HG03097 (cell line): ENCODE measurements at regions not wholly inside any gene's neighbourhood (a gene's known extent, or its start where the extent isn't known, plus 50 kb on each side); places are given as distances from the start of the nearest gene placed in this dataset.

Experiments used
- ATAC-seq: cut with Tn5 transposase; IDR thresholded peaks from one replicate; pipeline ENCODE4 v1.9.1; 2021; ENCODE audit not compliant: unreplicated experiment, low FRiP score

DNA sequence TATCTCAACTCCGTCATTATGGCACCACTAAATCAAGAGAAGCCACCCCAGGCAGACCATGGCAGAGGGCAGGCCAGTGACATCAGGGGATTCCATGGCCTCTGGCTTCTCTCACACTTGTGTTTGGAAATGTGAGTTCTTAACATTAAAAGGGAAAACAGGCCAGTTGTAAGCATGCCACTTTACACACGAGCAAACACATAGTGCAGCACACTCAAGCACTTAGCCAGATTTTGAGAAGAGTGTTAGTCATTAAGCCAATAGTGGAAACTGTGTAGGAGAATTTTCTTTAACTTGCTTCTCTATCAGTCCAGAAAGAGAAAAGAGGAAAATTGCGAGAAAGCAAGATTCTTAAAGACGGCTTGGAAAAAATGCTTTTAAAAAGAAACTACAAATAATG, 401.5 kb downstream of the TDRD3 start:
- ATAC-seq, result no peak

DNA sequence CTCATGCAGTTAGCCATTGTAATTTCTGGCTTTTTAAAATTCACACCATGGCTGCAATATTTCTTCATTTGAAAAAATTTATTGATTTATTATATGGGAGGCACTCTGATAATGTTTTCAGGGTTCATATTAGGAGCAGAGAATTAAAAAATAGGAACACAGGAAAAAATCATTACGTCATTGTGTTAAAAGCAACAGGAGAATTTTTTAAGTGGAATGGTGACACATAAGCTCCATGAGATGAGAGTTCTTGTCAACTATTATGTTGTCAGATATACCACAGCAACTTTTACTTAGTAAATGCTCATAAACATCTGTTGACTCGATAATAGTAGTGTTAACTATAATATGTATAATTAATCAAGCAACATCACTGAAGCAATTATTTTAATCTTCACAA, 400.1 kb downstream of the TDRD3 start:
- ATAC-seq, result no peak

DNA sequence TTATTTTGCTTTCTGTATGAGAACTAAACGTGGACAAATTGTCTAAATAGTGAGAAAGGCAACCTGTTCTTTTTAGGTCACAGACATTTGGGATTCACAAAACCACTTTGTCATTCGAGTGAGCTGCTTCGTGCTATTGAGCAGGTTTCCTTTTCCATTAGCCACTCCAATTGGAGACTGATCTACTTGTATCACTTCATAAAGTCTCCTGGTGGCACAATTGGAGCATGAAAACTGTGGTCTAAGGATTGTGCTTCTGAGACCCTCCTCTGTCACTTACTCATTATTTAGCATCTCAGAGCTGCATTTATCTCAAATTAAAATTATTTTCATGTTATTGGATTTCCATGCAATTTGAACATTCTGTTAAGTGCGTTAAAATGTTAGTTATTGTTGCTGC, 397.7 kb downstream of the TDRD3 start:
- ATAC-seq, result no peak

DNA sequence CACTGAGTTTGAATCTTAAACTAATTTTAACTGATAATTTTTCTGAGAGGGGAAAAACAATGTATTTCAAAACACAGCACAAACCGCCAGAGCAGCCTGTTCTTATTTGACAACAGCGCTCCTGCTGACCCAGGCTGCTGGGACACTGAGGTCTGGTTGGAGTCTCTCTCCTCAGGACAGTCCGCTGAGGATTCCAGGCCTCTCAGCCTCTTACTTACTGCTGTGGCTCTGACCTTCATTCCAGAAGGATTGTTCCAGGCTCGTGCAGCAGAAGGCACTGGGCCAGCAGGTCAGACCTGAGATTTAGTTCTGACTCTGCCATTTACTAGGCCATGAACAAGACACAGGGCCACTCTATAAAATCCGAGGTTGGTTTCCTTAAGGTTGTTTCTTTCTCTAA, 393.6 kb downstream of the TDRD3 start:
- no peak for ATAC-seq

DNA sequence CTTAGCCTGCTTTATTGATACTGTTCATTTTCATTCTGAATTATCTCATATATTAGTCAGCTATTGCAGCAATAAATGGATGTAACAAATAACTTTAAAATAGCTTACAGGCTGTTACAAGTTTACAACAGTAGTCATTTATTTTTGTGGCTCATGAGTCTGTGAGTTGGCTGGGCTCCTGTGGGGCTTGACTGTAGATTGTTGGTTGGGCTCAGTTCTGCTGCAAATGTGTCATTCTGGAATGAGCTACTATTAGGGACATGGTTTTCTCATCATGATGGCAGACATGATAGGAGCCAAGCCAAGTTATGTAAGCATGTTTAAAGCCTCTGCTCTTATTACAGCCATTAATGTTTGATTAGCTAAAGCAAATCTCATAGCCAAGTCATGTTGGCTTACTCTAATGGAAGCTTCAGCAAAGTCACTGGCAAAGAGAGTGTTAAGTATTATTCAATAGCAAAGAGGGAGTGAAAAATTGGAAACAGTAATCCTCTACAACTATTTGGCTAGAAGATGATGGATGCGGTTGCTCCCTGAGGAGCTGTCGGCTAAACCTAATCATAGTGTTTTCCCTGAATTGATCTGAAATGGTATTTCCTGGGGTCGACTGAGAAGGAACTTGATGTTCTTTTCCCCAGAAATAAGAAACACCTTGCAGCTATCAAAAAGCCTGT, 391.3 kb downstream of the TDRD3 start:
- no peak for ATAC-seq

DNA sequence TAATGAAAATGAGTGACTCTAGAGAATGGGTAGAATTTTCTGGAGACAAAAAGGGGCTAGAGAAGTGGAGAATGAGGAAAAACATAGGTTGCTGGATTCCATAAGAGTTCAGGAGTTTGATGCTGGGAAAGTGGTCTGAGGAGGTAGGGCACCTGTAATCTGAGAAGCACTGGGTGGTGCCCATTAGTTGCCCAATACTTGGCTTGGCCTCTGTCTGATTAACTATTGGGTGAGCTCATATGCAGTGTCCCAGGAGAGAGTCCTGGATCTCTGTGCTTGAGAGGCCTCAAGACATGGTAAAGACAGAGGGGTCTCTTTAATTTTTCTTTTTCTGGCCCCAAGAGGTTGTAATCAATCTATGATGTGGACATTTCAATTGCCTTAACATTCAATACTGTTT, 390.1 kb downstream of the TDRD3 start:
- ATAC-seq, result no peak

DNA sequence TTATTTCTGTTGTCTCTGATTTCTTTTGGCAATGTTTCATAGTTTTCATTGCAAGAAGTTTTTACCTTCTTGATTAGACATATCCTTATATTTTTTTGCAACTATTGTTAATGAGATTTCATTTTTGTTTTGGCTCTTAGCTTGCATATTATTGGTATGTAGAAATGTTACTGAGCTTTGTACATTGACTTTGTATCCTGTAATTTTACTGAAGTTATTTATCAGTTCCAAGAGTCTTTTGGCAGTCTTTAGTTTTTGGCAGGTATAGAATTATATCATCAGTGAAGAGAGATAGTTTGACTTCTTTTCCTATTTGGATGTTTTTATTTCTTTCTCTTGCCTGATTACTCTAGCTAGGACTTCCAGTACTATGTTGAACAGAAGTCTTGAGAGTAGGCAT, 375.7 kb downstream of the TDRD3 start:
- ATAC-seq, result no peak

DNA sequence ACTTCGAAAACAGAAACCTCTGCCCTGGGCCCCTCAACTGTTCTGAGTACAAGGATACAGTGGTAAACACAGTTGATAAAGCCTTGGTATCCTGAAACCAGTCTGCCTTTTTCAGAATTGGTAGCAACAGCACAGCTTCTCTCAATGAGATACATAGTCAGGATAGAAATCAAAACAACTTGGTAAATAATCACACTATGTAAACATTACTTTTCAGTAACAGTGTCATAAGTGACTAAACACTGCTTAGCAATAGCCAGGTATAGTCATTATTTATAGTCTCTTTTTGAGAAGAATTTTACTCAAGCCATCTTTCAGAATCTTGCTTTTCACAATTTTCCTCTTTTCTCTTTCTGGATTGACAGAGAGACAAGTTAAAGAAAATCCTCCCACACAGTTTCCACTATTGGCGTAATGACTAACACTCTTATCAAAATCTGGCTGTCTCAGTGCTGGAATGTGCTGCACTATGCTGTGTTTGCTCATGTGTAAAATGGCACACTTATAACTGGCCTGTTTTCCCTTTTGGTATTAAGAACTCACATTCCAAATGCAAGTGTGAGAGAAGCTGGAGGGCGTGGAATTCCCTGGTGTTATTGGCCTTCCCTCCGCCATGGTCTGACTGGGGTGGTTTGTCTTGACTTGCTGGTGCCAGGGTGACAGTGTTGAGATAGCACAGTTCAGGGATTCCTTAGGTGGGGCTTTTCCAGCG, 368.8 kb downstream of the TDRD3 start:
- ATAC-seq, result no peak

DNA sequence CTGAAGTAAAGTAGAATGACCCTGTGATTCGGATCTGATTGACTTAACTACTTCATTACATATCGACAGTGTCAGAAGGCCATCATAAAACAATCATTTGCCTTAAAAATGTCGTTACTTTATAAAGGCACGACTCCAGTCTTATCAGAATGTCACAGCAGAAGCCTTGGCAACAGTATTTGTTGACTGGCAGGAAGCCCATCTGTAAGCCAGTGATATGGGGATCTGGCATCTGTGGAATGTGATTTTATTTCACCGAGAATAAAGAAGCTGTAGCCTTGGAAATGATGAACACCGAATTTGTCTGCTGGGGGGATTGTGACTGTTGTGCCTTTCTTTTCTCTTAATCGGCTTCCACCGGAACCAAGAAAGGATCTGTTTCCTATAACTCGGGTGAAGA, 362.5 kb downstream of the TDRD3 start:
- ATAC-seq, result no peak

DNA sequence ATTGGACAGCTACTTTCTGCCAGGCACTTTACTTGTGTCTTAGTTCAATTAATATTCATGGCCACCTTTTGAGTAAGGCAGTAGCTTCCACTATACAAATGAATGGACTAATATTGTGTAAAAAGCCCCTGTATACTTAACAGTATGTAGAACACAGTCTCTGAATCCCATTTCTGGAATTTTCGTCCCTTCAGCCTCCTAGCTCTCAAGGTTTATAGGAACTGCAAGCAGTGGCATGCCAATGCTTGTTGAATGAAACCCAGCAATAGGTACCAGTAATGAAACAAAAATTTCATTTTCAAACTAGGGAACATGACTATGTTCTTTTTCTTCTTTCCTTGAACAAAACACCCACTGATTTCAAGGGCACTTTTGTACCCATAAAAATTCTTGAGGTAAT, 361.6 kb downstream of the TDRD3 start:
- no peak for ATAC-seq

- no peak for ATAC-seq
Observed at GRCh38 chr13:60757501-60758215, 360.6 kb downstream of the TDRD3 start.

- no peak for ATAC-seq
Observed at GRCh38 chr13:60756306-60756705, 359.3 kb downstream of the TDRD3 start.

- no peak for ATAC-seq
Observed at GRCh38 chr13:60755380-60756163, 358.6 kb downstream of the TDRD3 start.

DNA sequence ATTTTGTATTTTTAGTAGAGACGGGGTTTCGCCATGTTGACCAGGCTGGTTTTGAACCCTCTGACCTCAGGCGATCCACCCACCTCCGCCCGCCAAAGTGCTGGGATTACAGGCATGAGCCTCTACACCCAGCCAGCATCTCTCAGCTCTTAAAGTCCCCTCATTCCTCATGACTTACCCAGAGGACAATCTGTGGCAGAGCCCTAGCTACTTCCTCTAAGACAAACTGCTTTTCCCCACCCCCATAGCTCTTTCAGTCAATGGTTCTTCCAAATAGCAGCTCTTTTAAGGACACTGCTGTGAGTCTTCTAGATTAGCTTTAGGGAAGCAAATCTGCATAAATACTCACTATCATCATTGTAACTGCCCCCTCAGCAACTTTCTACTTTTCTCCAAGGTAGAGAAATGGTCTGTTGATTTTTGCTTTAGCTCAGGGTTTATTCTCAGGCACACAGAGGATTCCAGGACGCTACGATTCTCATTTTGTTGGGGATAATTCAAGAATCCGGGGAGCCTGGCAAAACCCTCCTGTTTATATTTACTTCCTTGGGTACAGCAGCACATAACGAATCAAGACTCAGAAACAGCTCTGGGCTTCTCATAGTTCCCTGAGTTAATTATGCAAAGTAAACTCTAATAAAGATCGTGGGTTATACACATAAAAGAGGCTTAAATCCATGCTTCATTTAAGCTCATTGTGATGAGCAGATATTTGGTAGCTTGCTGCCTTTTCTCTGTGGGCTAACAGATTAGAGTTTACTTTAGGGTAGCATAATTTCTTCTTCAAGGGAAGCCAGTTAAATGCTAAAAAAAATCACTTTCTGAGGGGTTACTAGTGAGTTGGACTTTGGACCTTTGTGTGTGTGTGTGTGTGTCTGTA, 357.4 kb downstream of the TDRD3 start:
- no peak for ATAC-seq

DNA sequence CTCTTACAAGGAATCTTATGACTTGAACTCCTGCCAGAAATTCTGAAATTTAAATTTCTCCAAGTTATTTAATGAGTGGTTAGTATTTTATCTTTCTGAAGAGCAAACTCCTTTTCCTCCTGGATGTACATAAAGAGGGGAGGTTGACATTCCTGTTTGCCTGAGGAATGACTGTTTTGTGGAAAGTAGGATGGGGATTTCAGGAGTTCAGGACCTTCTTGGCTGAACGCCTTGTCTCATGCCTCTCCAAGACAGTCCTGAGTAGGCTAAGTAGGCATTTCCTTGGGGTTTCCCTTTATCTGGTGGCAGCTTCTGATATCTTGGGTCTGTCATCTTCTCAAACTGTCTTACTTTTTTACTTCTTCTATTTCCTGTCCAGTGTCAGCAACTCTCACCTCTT, 356.6 kb downstream of the TDRD3 start:
- ATAC-seq, result no peak

DNA sequence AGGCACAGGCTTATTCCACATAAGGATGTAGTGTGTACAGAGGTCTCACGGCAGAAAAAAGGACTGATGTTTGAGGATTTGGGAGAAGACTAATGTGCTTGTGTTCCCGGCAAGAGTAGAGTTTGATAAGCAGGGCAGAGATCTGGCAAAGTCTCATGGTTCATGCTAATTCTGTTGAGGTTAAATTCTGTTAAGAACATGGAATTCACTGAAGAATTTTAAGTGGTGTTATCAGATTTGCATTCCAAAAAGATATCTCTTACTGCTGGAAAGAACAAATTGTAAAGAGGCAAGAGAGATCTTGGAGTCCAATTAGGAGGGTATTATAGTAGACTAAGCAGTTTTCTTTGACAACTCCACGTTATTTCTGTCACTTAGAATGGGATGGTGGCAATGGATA, 348.3 kb downstream of the TDRD3 start:
- no peak for ATAC-seq

DNA sequence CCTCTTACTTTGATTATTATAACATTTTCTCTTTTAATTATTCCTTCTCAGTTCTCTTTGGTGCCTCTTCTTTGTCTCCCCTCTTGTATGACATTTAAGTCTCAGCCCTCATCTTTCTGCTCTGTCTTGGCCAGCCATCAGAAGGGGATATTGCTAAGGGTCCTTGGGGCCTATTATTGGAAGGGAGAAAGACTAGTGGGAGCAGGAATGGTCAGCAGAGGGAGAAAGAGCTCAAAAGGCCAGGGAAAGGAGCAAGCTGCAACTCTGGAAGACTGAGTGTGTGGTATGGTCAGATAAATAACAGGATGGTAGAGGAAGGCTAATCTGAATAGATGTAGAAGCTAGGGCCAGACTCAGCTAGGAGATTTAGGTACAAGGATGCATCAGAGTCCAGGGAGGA, 336.9 kb downstream of the TDRD3 start:
- no peak for ATAC-seq

- no peak for ATAC-seq
Observed at GRCh38 chr13:60727140-60727539, 330.1 kb downstream of the TDRD3 start.

- no peak for ATAC-seq
Observed at GRCh38 chr13:60721063-60721462, 324.0 kb downstream of the TDRD3 start.

DNA sequence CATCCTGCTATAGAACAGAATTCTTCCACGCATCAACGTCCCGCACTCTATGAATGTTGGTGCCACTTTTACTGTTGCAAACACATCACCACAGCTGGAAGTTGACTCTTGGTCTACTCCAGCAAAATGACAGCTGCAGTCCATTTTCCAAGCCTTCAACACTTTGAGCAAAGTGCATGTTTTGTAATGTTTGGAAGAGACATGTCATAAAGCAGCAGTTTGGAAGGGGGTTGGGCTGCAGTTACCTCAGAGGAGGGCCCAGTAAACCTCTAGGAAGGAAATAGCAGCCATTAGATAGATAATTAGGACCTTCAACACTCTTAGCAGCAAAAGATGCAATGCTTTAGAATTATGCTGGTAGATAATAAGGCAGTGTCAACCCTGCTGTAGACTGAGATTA, 323.6 kb downstream of the TDRD3 start:
- no peak for ATAC-seq
